Liver (tissue), 8 donors: ENCODE measurements at regions not wholly inside any gene's neighbourhood (a gene's known extent, or its start where the extent isn't known, plus 50 kb on each side); places are given as distances from the start of the nearest gene placed in this dataset.

Source experiments
- DNase-seq: peaks from one replicate; pipeline ENCODE4 v3.0.0-alpha.2; 2017; ENCODE audit warnings: low spot score
- H3K27ac ChIP-seq, 2 donors: one replicate each; pipeline ENCODE4 v1.7.0; 2013; ENCODE audit warnings: inconsistent platforms in 2 of 2, low read length in 2 of 2, control low read depth in 1 of 2, low read depth in 1 of 2, mild to moderate bottlenecking in 1 of 2
- H3K27me3 ChIP-seq, 4 donors: one replicate each; pipeline versions ENCODE4 v1.6.1 to v1.7.0; 2013; ENCODE audit warnings: low read length in 3 of 4, inconsistent platforms in 1 of 4, mild to moderate bottlenecking in 1 of 4, moderate library complexity in 1 of 4; ENCODE audit not compliant: control insufficient read depth in 4 of 4, insufficient read depth in 4 of 4
- H3K36me3 ChIP-seq, 4 donors: one replicate each; pipeline versions ENCODE4 v1.6.1 to v1.7.0; 2013; ENCODE audit warnings: low read length in 3 of 4, mild to moderate bottlenecking in 3 of 4, low read depth in 1 of 4, moderate library complexity in 1 of 4; ENCODE audit not compliant: control insufficient read depth in 4 of 4, insufficient read depth in 3 of 4
- H3K4me1 ChIP-seq, 4 donors: one replicate each; pipeline versions ENCODE4 v1.6.1 to v1.7.0; 2013; ENCODE audit warnings: low read length in 3 of 4, mild to moderate bottlenecking in 3 of 4, moderate library complexity in 1 of 4; ENCODE audit not compliant: control insufficient read depth in 4 of 4, insufficient read depth in 4 of 4
- H3K4me3 ChIP-seq, 3 donors: one replicate each; pipeline versions ENCODE4 v1.6.1 to v1.7.0; 2013; ENCODE audit warnings: low read length in 3 of 3, control low read depth in 1 of 3, low read depth in 1 of 3, mild to moderate bottlenecking in 1 of 3
- H3K9ac ChIP-seq, 2 donors: one replicate each; pipeline ENCODE4 v1.7.0; 2013; ENCODE audit warnings: low read length in 2 of 2, mild to moderate bottlenecking in 2 of 2, moderate library complexity in 2 of 2, control low read depth in 1 of 2, low read depth in 1 of 2
- H3K9me3 ChIP-seq, 4 donors: one replicate each; pipeline versions ENCODE4 v1.6.1 to v1.7.0; 2013; ENCODE audit warnings: low read length in 3 of 4; ENCODE audit not compliant: control insufficient read depth in 4 of 4
- ATF3 ChIP-seq: IDR thresholded peaks from 2 replicates; pipeline ENCODE4 v1.6.1; 2016; ENCODE audit warnings: antibody characterized with exemption
- EGR1 ChIP-seq, 2 donors: IDR thresholded peaks; 2 replicates each; pipeline ENCODE4 v1.6.1; 2016 to 2018; ENCODE audit warnings: antibody characterized with exemption in 2 of 2, low read depth in 2 of 2
- FOXA1 ChIP-seq: IDR thresholded peaks from 2 replicates; pipeline ENCODE4 v1.6.1; 2016; ENCODE audit warnings: antibody characterized with exemption
- FOXA2 ChIP-seq: IDR thresholded peaks from 2 replicates; pipeline ENCODE4 v1.6.1; 2016; ENCODE audit warnings: antibody characterized with exemption
- GABPA ChIP-seq, 2 donors: IDR thresholded peaks in 1 of 2; conservative IDR thresholded peaks in 1 of 2; 2 replicates each; pipeline ENCODE4 v1.6.1; 2016; ENCODE audit warnings: antibody characterized with exemption in 2 of 2, mild to moderate bottlenecking in 1 of 2, moderate library complexity in 1 of 2
- HNF4A ChIP-seq, 2 donors: conservative IDR thresholded peaks; 2 replicates each; pipeline ENCODE4 v1.6.1; 2016; ENCODE audit warnings: antibody characterized with exemption in 2 of 2, mild to moderate bottlenecking in 2 of 2
- HNF4G ChIP-seq: IDR thresholded peaks from 2 replicates; pipeline ENCODE4 v1.6.1; 2016; ENCODE audit warnings: antibody characterized with exemption
- JUND ChIP-seq, 2 donors: IDR thresholded peaks; 2 replicates each; pipeline ENCODE4 v1.6.1; 2016; ENCODE audit warnings: antibody characterized with exemption in 2 of 2
- MAX ChIP-seq: IDR thresholded peaks from 2 replicates; pipeline ENCODE4 v1.6.1; 2016; ENCODE audit warnings: antibody characterized with exemption
- NR2F2 ChIP-seq: IDR thresholded peaks from 2 replicates; pipeline ENCODE4 v1.6.1; 2016; ENCODE audit warnings: antibody characterized with exemption
- RAD21 ChIP-seq, 2 donors: IDR thresholded peaks; 2 replicates each; pipeline ENCODE4 v1.6.1; 2016; ENCODE audit warnings: antibody characterized with exemption in 2 of 2, mild to moderate bottlenecking in 2 of 2
- RXRA ChIP-seq, 2 donors: IDR thresholded peaks; 2 replicates each; pipeline ENCODE4 v1.6.1; 2017 to 2018; ENCODE audit warnings: antibody characterized with exemption in 2 of 2, mild to moderate bottlenecking in 1 of 2
- SP1 ChIP-seq: IDR thresholded peaks from 2 replicates; pipeline ENCODE4 v1.6.1; 2018; ENCODE audit warnings: antibody characterized with exemption, mild to moderate bottlenecking
- TAF1 ChIP-seq: conservative IDR thresholded peaks from 2 replicates; pipeline ENCODE4 v1.6.1; 2016; ENCODE audit warnings: antibody characterized with exemption, mild to moderate bottlenecking
- YY1 ChIP-seq: IDR thresholded peaks from 2 replicates; pipeline ENCODE4 v1.6.1; 2016; ENCODE audit warnings: antibody characterized with exemption, mild to moderate bottlenecking
- ZBTB33 ChIP-seq: IDR thresholded peaks from 2 replicates; pipeline ENCODE4 v1.6.1; 2016; ENCODE audit warnings: antibody characterized with exemption
- WGBS: extraction: QIAGEN DNeasy Blood & Tissue Kit; methylation state at CpG from one replicate; pipeline ENCODE4 v1.1.7; 2013; 5-methylcytosine and 5-hydroxymethylcytosine counted together
- TF ChIP-seq, protein P1 (sequence below): fragments of 150-350 bp; IDR thresholded peaks from 2 replicates; pipeline ENCODE4 v1.5.1; 2017; ENCODE audit warnings: improper control_type of control experiment, low read depth, low read length; ENCODE audit not compliant: missing input control
- TF ChIP-seq, protein P2 (sequence below): IDR thresholded peaks from 2 replicates; pipeline ENCODE4 v1.6.1; 2016; ENCODE audit warnings: antibody characterized with exemption, mild to moderate bottlenecking
- donor health status: healthy.
- donor health status: healthy.
- donor health status: healthy.
- donor health status: healthy.
- donor health status: healthy.

DNA sequence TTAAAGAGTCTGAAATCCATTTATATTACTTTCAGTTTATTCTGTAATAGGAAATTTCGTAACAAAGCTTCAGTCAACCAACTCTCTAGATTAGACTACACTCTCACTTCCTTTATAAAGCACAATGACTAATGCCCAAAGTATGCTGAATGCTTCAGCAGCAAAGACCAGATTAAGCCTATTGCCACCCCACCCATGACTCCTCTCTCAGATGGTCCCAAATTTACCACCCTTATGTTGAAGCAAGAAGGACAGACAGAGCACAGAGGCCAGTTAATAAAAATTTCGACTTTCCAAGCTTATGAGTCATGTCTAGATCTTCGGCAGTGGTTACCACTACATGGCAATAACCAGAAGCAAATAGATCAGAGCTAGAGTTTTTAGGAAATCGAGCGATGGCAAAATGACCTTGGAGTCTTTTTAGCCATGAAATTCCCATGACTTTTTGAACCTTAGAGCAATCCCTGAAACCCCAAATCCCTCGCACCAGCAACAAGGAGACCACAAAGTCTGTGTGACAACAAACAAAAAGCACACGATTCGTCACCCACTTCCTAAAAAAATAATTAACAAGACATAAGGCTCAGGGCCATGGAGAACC, 287.8 kb upstream of the RASA1 start:
- no peak overlapping the region for H3K27ac ChIP-seq
- no peak for TF ChIP-seq JUND (IDR thresholded peaks at IDR 0.05)
- no peak for TF ChIP-seq RXRA (IDR thresholded peaks at IDR 0.05)
- TF ChIP-seq FOXA1 = no peak
- no peak for TF ChIP-seq NR2F2
- no peak for TF ChIP-seq TAF1
- no peak for TF ChIP-seq YY1
- TF ChIP-seq FOXA2 = no peak
- no peak for TF ChIP-seq EGR1 (IDR thresholded peaks at IDR 0.05; ENCODE audit: low read depth in 2 of 2)
- no peak for TF ChIP-seq HNF4A (conservative IDR thresholded peaks at IDR 0.05)
- TF ChIP-seq, protein P1, sequence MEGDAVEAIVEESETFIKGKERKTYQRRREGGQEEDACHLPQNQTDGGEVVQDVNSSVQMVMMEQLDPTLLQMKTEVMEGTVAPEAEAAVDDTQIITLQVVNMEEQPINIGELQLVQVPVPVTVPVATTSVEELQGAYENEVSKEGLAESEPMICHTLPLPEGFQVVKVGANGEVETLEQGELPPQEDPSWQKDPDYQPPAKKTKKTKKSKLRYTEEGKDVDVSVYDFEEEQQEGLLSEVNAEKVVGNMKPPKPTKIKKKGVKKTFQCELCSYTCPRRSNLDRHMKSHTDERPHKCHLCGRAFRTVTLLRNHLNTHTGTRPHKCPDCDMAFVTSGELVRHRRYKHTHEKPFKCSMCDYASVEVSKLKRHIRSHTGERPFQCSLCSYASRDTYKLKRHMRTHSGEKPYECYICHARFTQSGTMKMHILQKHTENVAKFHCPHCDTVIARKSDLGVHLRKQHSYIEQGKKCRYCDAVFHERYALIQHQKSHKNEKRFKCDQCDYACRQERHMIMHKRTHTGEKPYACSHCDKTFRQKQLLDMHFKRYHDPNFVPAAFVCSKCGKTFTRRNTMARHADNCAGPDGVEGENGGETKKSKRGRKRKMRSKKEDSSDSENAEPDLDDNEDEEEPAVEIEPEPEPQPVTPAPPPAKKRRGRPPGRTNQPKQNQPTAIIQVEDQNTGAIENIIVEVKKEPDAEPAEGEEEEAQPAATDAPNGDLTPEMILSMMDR = no peak
- TF ChIP-seq MAX = no peak
- TF ChIP-seq HNF4G = no peak
- TF ChIP-seq GABPA (IDR thresholded peaks at IDR 0.05 in 1 of 2, conservative IDR thresholded peaks at IDR 0.05 in 1 of 2) = no peak
- no peak for TF ChIP-seq SP1
- no peak for TF ChIP-seq ATF3
- no peak for TF ChIP-seq ZBTB33
- TF ChIP-seq RAD21 (IDR thresholded peaks at IDR 0.05) = no peak
- TF ChIP-seq, protein P2, sequence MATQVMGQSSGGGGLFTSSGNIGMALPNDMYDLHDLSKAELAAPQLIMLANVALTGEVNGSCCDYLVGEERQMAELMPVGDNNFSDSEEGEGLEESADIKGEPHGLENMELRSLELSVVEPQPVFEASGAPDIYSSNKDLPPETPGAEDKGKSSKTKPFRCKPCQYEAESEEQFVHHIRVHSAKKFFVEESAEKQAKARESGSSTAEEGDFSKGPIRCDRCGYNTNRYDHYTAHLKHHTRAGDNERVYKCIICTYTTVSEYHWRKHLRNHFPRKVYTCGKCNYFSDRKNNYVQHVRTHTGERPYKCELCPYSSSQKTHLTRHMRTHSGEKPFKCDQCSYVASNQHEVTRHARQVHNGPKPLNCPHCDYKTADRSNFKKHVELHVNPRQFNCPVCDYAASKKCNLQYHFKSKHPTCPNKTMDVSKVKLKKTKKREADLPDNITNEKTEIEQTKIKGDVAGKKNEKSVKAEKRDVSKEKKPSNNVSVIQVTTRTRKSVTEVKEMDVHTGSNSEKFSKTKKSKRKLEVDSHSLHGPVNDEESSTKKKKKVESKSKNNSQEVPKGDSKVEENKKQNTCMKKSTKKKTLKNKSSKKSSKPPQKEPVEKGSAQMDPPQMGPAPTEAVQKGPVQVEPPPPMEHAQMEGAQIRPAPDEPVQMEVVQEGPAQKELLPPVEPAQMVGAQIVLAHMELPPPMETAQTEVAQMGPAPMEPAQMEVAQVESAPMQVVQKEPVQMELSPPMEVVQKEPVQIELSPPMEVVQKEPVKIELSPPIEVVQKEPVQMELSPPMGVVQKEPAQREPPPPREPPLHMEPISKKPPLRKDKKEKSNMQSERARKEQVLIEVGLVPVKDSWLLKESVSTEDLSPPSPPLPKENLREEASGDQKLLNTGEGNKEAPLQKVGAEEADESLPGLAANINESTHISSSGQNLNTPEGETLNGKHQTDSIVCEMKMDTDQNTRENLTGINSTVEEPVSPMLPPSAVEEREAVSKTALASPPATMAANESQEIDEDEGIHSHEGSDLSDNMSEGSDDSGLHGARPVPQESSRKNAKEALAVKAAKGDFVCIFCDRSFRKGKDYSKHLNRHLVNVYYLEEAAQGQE = no peak
- H3K9ac ChIP-seq = no peak overlapping the region
- H3K9me3 ChIP-seq = no peaks in the 10 kb centered on the region
- H3K4me1 ChIP-seq = no peaks in the 10 kb centered on the region
- peaks cover 0 to 10% (median 0%) of the 10 kb centered on the region in 4 donors for H3K27me3 ChIP-seq
- H3K36me3 ChIP-seq = no peaks in the 10 kb centered on the region
- DNase-seq = no peak
- H3K4me3 ChIP-seq = no peak overlapping the region
- 68% methylated on average over 8 of the region's 8 CpGs for WGBS
